H9 (cell line): ENCODE measurements at regions not wholly inside any gene's neighbourhood (a gene's known extent, or its start where the extent isn't known, plus 50 kb on each side); places are given as distances from the start of the nearest gene placed in this dataset.

Source experiments
- DNase-seq: peaks from one replicate; pipeline ENCODE4 v3.0.0-alpha.2; 2017
- H2AFZ ChIP-seq: one replicate; pipeline ENCODE4 v1.6.1; 2013; ENCODE audit warnings: mild to moderate bottlenecking, low read length, control low read depth, moderate library complexity
- H2AK5ac ChIP-seq: 2 replicates; pipeline ENCODE4 v1.6.1; 2013; ENCODE audit warnings: low read length, control low read depth, mixed read lengths; ENCODE audit not compliant: insufficient read length
- H2BK120ac ChIP-seq: one replicate; pipeline ENCODE4 v1.6.1; 2013; ENCODE audit warnings: low read depth, mild to moderate bottlenecking, low read length, control low read depth, inconsistent platforms; ENCODE audit not compliant: poor library complexity, severe bottlenecking
- H2BK12ac ChIP-seq: 2 replicates; pipeline ENCODE4 v1.6.1; 2013; ENCODE audit warnings: low read length, control low read depth, mixed read lengths, low read depth; ENCODE audit not compliant: insufficient read length
- H2BK15ac ChIP-seq: 2 replicates; pipeline ENCODE4 v1.6.1; 2013; ENCODE audit warnings: low read depth, low read length, control low read depth
- H2BK20ac ChIP-seq: one replicate; pipeline ENCODE4 v1.6.1; 2013; ENCODE audit warnings: low read depth, mild to moderate bottlenecking, low read length, control low read depth, inconsistent platforms; ENCODE audit not compliant: poor library complexity, severe bottlenecking
- H2BK5ac ChIP-seq: 2 replicates; pipeline ENCODE4 v1.6.1; 2013; ENCODE audit warnings: low read length, control low read depth, mixed read lengths; ENCODE audit not compliant: insufficient read length
- H3K14ac ChIP-seq: 2 replicates; pipeline ENCODE4 v1.6.1; 2013; ENCODE audit warnings: low read length, control low read depth; ENCODE audit not compliant: insufficient read depth
- H3K18ac ChIP-seq: 2 replicates; pipeline ENCODE4 v1.6.1; 2013; ENCODE audit warnings: low read depth, mild to moderate bottlenecking, mixed read lengths, low read length, control low read depth; ENCODE audit not compliant: insufficient read length
- H3K23ac ChIP-seq: 2 replicates; pipeline ENCODE4 v1.6.1; 2013; ENCODE audit warnings: low read length, control low read depth, mixed read lengths, low read depth; ENCODE audit not compliant: insufficient read length
- H3K23me2 ChIP-seq: 2 replicates; pipeline ENCODE4 v1.6.1; 2013; ENCODE audit warnings: low read depth, mild to moderate bottlenecking, mixed read lengths, low read length, control low read depth; ENCODE audit not compliant: insufficient read length, poor library complexity, severe bottlenecking
- H3K27ac ChIP-seq: 2 replicates; pipeline ENCODE4 v1.5.1; 2013; ENCODE audit warnings: low read length, control low read depth, mixed read lengths, low read depth; ENCODE audit not compliant: insufficient read length
- H3K27me3 ChIP-seq: 2 replicates; pipeline ENCODE4 v1.6.1; 2013; ENCODE audit warnings: low read length, control low read depth, inconsistent platforms; ENCODE audit not compliant: insufficient read depth
- H3K4ac ChIP-seq: 2 replicates; pipeline ENCODE4 v1.6.1; 2013; ENCODE audit warnings: low read depth, mild to moderate bottlenecking, control low read depth, inconsistent platforms, low read length, moderate library complexity
- H3K4me1 ChIP-seq: 2 replicates; pipeline ENCODE4 v1.6.1; 2013; ENCODE audit warnings: low read length, control low read depth, inconsistent platforms; ENCODE audit not compliant: insufficient read depth
- H3K4me2 ChIP-seq: 2 replicates; pipeline ENCODE4 v1.6.1; 2013; ENCODE audit warnings: low read length, control low read depth, mixed read lengths; ENCODE audit not compliant: insufficient read length, insufficient read depth
- H3K56ac ChIP-seq: 2 replicates; pipeline ENCODE4 v1.6.1; 2013; ENCODE audit warnings: low read depth, mild to moderate bottlenecking, mixed read lengths, low read length, control low read depth; ENCODE audit not compliant: insufficient read length
- H3K79me1 ChIP-seq: 2 replicates; pipeline ENCODE4 v1.6.1; 2013; ENCODE audit warnings: low read depth, mild to moderate bottlenecking, moderate library complexity, low read length, control low read depth, inconsistent platforms; ENCODE audit not compliant: insufficient read depth, poor library complexity, severe bottlenecking
- H3K79me2 ChIP-seq: 2 replicates; pipeline ENCODE4 v1.6.1; 2013; ENCODE audit warnings: low read length, control low read depth, inconsistent platforms; ENCODE audit not compliant: insufficient read depth
- H3K9ac ChIP-seq: 2 replicates; pipeline ENCODE4 v1.6.1; 2013; ENCODE audit warnings: low read length, control low read depth, mixed read lengths; ENCODE audit not compliant: insufficient read length; ENCODE audit errors: extremely low read depth
- H3K9me3 ChIP-seq: one replicate; pipeline ENCODE4 v1.6.1; 2013; ENCODE audit warnings: low read depth, low read length, inconsistent platforms; ENCODE audit not compliant: control insufficient read depth
- H3T11ph ChIP-seq: one replicate; pipeline ENCODE4 v1.6.1; 2013; ENCODE audit warnings: mild to moderate bottlenecking, low read length, control low read depth, inconsistent platforms
- H4K20me1 ChIP-seq: one replicate; pipeline ENCODE4 v1.6.1; 2013; ENCODE audit not compliant: control insufficient read depth, insufficient read length, insufficient read depth
- H4K5ac ChIP-seq: 2 replicates; pipeline ENCODE4 v1.6.1; 2013; ENCODE audit warnings: low read depth, mild to moderate bottlenecking, mixed read lengths, low read length, control low read depth; ENCODE audit not compliant: insufficient read length
- H4K8ac ChIP-seq: replicated peaks from 2 replicates; pipeline ENCODE4 v1.6.1; 2013; ENCODE audit warnings: low read length, control low read depth, mixed read lengths, low read depth; ENCODE audit not compliant: insufficient read length
- H4K91ac ChIP-seq: 2 replicates; pipeline ENCODE4 v1.6.1; 2013; ENCODE audit warnings: low read depth, mild to moderate bottlenecking, moderate library complexity, mixed read lengths, low read length, control low read depth; ENCODE audit not compliant: insufficient read length
- H3K27ac Mint-ChIP-seq, 3 experiments: 2 replicates in 2 of 3; 3 replicates in 1 of 3; pipeline ENCODE4 v1.8.0; 2020 to 2021; ENCODE audit warnings: mixed read lengths in 3 of 3, mild to moderate bottlenecking in 1 of 3, moderate library complexity in 1 of 3
- H3K27me3 Mint-ChIP-seq: 2 replicates; pipeline ENCODE4 v1.8.0; 2021; ENCODE audit warnings: low read depth, mild to moderate bottlenecking, moderate library complexity, mixed read lengths
- H3K36me3 Mint-ChIP-seq, 3 experiments: 2 replicates in 2 of 3; 3 replicates in 1 of 3; pipeline ENCODE4 v1.8.0; 2020 to 2021; ENCODE audit warnings: low read depth in 3 of 3, mixed read lengths in 3 of 3; ENCODE audit not compliant: insufficient read depth in 1 of 3
- H3K4me1 Mint-ChIP-seq, 2 experiments: 2 replicates each; pipeline ENCODE4 v1.8.0; 2020; ENCODE audit warnings: mixed read lengths in 2 of 2
- H3K4me3 Mint-ChIP-seq, 2 experiments: 2 replicates in 1 of 2; 3 replicates in 1 of 2; pipeline ENCODE4 v1.8.0; 2020 to 2021; ENCODE audit warnings: mild to moderate bottlenecking in 2 of 2, mixed read lengths in 2 of 2, moderate library complexity in 1 of 2
- H3K9me3 Mint-ChIP-seq, 2 experiments: 2 replicates in 1 of 2; 3 replicates in 1 of 2; pipeline ENCODE4 v1.8.0; 2020; ENCODE audit warnings: mild to moderate bottlenecking in 2 of 2, mixed read lengths in 2 of 2, moderate library complexity in 1 of 2
- CTCF ChIP-seq: fragments of 200-600 bp; sonication (generic); conservative IDR thresholded peaks from 3 replicates; pipeline ENCODE4 v1.8.0; 2021; ENCODE audit warnings: antibody characterized with exemption, mild to moderate bottlenecking
- WGBS: extraction: QIAGEN DNeasy Blood & Tissue Kit; methylation state at CpG from one replicate; pipeline ENCODE4 v1.1.7; 2013; ENCODE audit warnings: missing lambda C conversion rate, low lambda C conversion rate, mixed read lengths; ENCODE audit not compliant: insufficient read length; ENCODE audit errors: extremely low coverage; 5-methylcytosine and 5-hydroxymethylcytosine counted together

GRCh38 chr13:97686594-97686993 lies 252.6 kb downstream of the RAP2A start:
- Histone ChIP-seq H3K4ac (no peak overlapping the region), H4K91ac (no peak overlapping the region), H4K5ac (no peak overlapping the region), H2BK5ac (no peak overlapping the region), H3T11ph (no peak overlapping the region), H2BK120ac (no peak overlapping the region), H3K56ac (no peak overlapping the region), H3K23me2 (no peaks in the 10 kb centered on the region), H2BK12ac (no peak overlapping the region), H3K23ac (no peak overlapping the region), H2AK5ac (no peak overlapping the region), H3K79me1 (no peaks in the 10 kb centered on the region), H3K27ac (no peak overlapping the region), H2BK20ac (no peak overlapping the region), H2BK15ac (no peak overlapping the region), H3K4me2 (no peak overlapping the region), H3K18ac (no peak overlapping the region), H4K20me1 (no peaks in the 10 kb centered on the region), H3K79me2 (no peaks in the 10 kb centered on the region), H3K27me3 (no peaks in the 10 kb centered on the region), H4K8ac (no peak overlapping the region), H2AFZ (no peak overlapping the region), H3K9me3 (no peaks in the 10 kb centered on the region), H3K9ac (no peak overlapping the region), H3K4me1 (no peaks in the 10 kb centered on the region), H3K14ac (no peak overlapping the region)
- Mint-ChIP-seq H3K9me3 (peaks cover 15 to 16% of the 10 kb centered on the region in 2 experiments), H3K4me1 (peaks cover 3 to 8% of the 10 kb centered on the region in 2 experiments; a peak in 3 of 4 replicates), H3K36me3 (peaks cover 0 to 10% (median 0%) of the 10 kb centered on the region in 3 experiments; a peak in 2 of 7 replicates), H3K4me3 (no peak overlapping the region), H3K27ac (no peak overlapping the region; a peak in 1 of 7 replicates), H3K27me3 (no peaks in the 10 kb centered on the region; the same call in none of the 2 replicates)
- DNase-seq, result no peak
- no CpG with 5 or more reads among the region's 6 CpGs for WGBS
- no peak for TF ChIP-seq CTCF
